Uterus (tissue), 3 donors: ENCODE measurements at regions not wholly inside any gene's neighbourhood (a gene's known extent, or its start where the extent isn't known, plus 50 kb on each side); places are given as distances from the start of the nearest gene placed in this dataset.

Source experiments
- DNase-seq, 2 donors: peaks; one replicate each; pipeline ENCODE4 v3.0.0-alpha.2; 2019 to 2020
- H3K27ac ChIP-seq, 2 donors: fragments of 200-600 bp; sonication (generic); 1 replicate in 1 of 2; 2 replicates in 1 of 2; pipeline ENCODE4 v1.5.1; 2016 to 2018
- H3K27me3 ChIP-seq, 2 donors: fragments of 200-600 bp; sonication (generic); one replicate each; pipeline ENCODE4 v1.5.1; 2018 to 2019; ENCODE audit warnings: control low read depth in 1 of 2
- H3K36me3 ChIP-seq, 2 donors: fragments of 200-600 bp; sonication (generic); one replicate each; pipeline ENCODE4 v1.5.1; 2019; ENCODE audit warnings: control low read depth in 1 of 2
- H3K4me1 ChIP-seq, 2 donors: fragments of 200-600 bp; sonication (generic); one replicate each; pipeline ENCODE4 v1.5.1; 2018 to 2019; ENCODE audit warnings: control low read depth in 1 of 2
- H3K4me3 ChIP-seq, 2 donors: fragments of 200-600 bp; sonication (generic); 1 replicate in 1 of 2; 2 replicates in 1 of 2; pipeline ENCODE4 v1.5.1; 2018 to 2019; ENCODE audit warnings: mild to moderate bottlenecking in 1 of 2
- H3K9me3 ChIP-seq, 2 donors: fragments of 200-600 bp; sonication (generic); one replicate each; pipeline ENCODE4 v1.5.1; 2019; ENCODE audit warnings: control low read depth in 1 of 2
- CTCF ChIP-seq, 4 experiments: fragments of 200-600 bp in 2 of 4; fragments of 450-650 bp in 2 of 4; sonication (generic) in 2 of 4; IDR thresholded peaks; one replicate each; pipeline ENCODE4 v1.5.1; 2016 to 2019; ENCODE audit warnings: antibody characterized with exemption in 4 of 4, mild to moderate bottlenecking in 2 of 4, moderate library complexity in 1 of 4
- POLR2A ChIP-seq, 2 donors: fragments of 450-650 bp; IDR thresholded peaks; one replicate each; pipeline ENCODE4 v1.6.1; 2016; ENCODE audit warnings: antibody characterized with exemption in 2 of 2, mild to moderate bottlenecking in 1 of 2, moderate library complexity in 1 of 2
- intact Hi-C: fragments of 100-400 bp; cut with DNase I; formaldehyde crosslinking; loops from one replicate; pipeline ENCODE4 v1.15.1; 2023; ENCODE audit warnings: low total_unique reads
- donor health status: DM: yes; HTN: yes; CAD: no.

DNA sequence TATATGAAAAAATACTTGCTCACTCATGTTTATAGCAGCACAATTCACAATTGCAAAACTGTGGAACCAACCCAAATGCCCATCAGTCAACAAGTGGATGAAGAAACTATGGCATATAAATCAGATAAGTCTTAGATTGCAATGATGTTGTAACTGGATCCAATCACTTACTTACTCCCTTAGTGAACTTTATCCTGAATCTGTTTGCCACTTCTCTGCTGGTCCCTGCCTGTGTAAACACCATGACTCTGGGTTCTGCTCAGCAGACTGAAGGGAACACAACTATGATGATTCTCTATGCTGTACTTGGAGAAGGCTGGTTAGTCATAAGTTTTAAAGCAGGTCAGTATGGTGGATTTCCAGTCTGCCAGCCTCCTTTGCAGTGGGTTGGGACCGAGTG, 391.2 kb downstream of the RWDD3 start:
- H3K27me3 ChIP-seq: no peaks in the 10 kb centered on the region
- H3K9me3 ChIP-seq: no peaks in the 10 kb centered on the region
- no peak for TF ChIP-seq POLR2A (IDR thresholded peaks at IDR 0.05)
- TF ChIP-seq CTCF (IDR thresholded peaks at IDR 0.05): no peak
- no peaks in the 10 kb centered on the region for H3K4me1 ChIP-seq
- intact Hi-C loops: no loop called here
- no peak overlapping the region for H3K27ac ChIP-seq
- H3K36me3 ChIP-seq: no peaks in the 10 kb centered on the region
- no peak for DNase-seq
- H3K4me3 ChIP-seq: no peak overlapping the region

DNA sequence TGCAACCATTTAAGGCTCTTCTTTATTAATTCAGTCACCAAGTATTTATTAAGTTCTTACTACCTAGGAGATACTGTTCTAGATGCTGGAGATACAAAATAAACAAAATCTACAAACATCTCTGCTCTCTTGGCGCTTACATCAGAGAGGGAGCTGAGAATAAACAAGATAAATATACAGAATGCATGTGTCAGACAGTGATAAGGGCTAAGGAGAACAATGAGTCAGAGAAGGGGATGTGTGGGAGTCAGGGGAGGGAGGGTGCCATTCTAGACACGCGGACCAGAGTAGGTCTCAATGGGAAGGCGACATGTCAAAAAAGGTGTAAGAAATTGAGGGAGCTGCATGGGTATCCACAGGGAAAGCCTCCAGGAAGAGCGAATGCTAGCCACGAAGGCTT, 393.2 kb downstream of the RWDD3 start:
- intact Hi-C loops: no loop called here
- DNase-seq: no peak
- Histone ChIP-seq H3K27me3 (no peaks in the 10 kb centered on the region), H3K36me3 (no peaks in the 10 kb centered on the region), H3K9me3 (no peaks in the 10 kb centered on the region), H3K4me1 (no peaks in the 10 kb centered on the region), H3K4me3 (no peak overlapping the region), H3K27ac (no peak overlapping the region)
- TF ChIP-seq POLR2A (IDR thresholded peaks at IDR 0.05) (no peak), CTCF (IDR thresholded peaks at IDR 0.05) (no peak)

DNA sequence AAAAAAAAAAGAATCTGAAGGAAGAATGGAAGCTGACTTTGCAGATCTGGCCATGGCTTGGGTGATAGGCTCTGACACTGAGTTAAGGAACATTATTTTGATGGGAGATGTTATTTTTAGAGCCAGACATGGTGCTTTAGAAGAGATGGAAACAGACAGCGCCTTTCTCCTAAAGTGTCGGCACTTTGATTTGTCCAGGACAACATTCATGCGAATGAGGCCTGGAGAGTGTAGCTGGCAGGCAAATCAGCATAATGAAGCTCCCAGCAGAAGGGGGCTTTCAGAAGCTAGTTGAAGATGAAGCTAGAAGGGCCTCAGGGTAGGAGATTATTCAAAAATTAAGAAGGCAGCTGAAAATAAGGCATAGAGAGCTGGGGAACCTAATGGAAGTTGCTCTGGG, 397.7 kb downstream of the RWDD3 start:
- Histone ChIP-seq H3K4me1 (no peaks in the 10 kb centered on the region), H3K27me3 (no peaks in the 10 kb centered on the region), H3K9me3 (no peaks in the 10 kb centered on the region), H3K27ac (no peak overlapping the region), H3K4me3 (no peak overlapping the region), H3K36me3 (no peaks in the 10 kb centered on the region)
- DNase-seq: no peak
- TF ChIP-seq CTCF (IDR thresholded peaks at IDR 0.05) (no peak), POLR2A (IDR thresholded peaks at IDR 0.05) (no peak)
- intact Hi-C loops: no loop called here

DNA sequence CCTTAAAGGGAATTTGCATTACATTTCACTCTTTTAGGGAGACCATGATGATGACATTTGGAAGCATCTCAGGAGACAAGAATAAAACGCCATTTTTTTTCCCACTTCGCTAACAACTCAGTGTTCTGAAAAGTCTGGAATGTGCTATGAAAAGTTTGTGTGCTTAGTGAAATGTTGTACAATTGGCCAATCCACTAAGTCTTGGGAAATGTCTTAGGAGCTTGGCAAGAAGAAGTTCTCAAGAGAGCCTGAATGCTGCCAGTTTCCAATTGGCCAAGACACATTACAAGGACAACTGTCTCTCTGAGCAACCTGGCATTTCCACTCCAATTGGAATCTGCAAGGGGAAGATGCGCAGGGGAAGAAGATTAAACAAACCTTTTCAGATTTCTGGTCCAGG, 401.8 kb downstream of the RWDD3 start:
- intact Hi-C loops: no loop called here
- no peak overlapping the region for H3K27ac ChIP-seq
- H3K36me3 ChIP-seq: no peaks in the 10 kb centered on the region
- no peaks in the 10 kb centered on the region for H3K9me3 ChIP-seq
- DNase-seq: no peak
- TF ChIP-seq CTCF (IDR thresholded peaks at IDR 0.05) (no peak), POLR2A (IDR thresholded peaks at IDR 0.05) (no peak)
- no peaks in the 10 kb centered on the region for H3K27me3 ChIP-seq
- no peaks in the 10 kb centered on the region for H3K4me1 ChIP-seq
- no peak overlapping the region for H3K4me3 ChIP-seq

- intact Hi-C loops: no loop called here
- no peaks in the 10 kb centered on the region for H3K36me3 ChIP-seq
- no peaks in the 10 kb centered on the region for H3K27me3 ChIP-seq
- no peaks in the 10 kb centered on the region for H3K4me1 ChIP-seq
- H3K4me3 ChIP-seq: no peak overlapping the region
- no peaks in the 10 kb centered on the region for H3K9me3 ChIP-seq
- no peak overlapping the region for H3K27ac ChIP-seq
- TF ChIP-seq POLR2A (IDR thresholded peaks at IDR 0.05) (no peak), CTCF (IDR thresholded peaks at IDR 0.05) (no peak)
- DNase-seq: no peak
These were observed 402.9 kb downstream of the RWDD3 start for GRCh38 chr1:95636897-95637296.
